Heart right ventricle (tissue), 16 donors: ENCODE measurements at regions not wholly inside any gene's neighbourhood (a gene's known extent, or its start where the extent isn't known, plus 50 kb on each side); places are given as distances from the start of the nearest gene placed in this dataset.
A peak's percentile ranks its signal among the peaks of the same experiment; 100 is the strongest.

Source experiments
- ATAC-seq, 8 donors: fragments of 200-7000 bp; cut with Tn5 transposase; one replicate each; pipeline ENCODE4 v1.9.1; 2020; ENCODE audit warnings: mild to moderate bottlenecking in 8 of 8, moderate library complexity in 8 of 8, moderate number of reproducible peaks in 1 of 8
- DNase-seq, 2 donors: peaks; one replicate each; pipeline ENCODE4 v3.0.0-alpha.2; 2020
- H3K27ac ChIP-seq, 10 donors: fragments of 200-600 bp; sonication (generic) in 2 of 10; one replicate each; pipeline versions ENCODE4 v1.5.0 to v1.8.0; 2020 to 2022; ENCODE audit warnings: mild to moderate bottlenecking in 3 of 10
- H3K27me3 ChIP-seq, 7 donors: fragments of 200-600 bp; one replicate each; pipeline ENCODE4 v1.8.0; 2021 to 2022; ENCODE audit warnings: mild to moderate bottlenecking in 2 of 7
- H3K36me3 ChIP-seq, 9 donors: fragments of 200-600 bp; sonication (generic) in 1 of 9; one replicate each; pipeline versions ENCODE4 v1.5.0 to v1.8.0; 2020 to 2022; ENCODE audit warnings: mild to moderate bottlenecking in 2 of 9
- H3K4me1 ChIP-seq, 9 donors: fragments of 200-600 bp; sonication (generic) in 1 of 9; one replicate each; pipeline versions ENCODE4 v1.5.0 to v1.8.0; 2020 to 2022; ENCODE audit warnings: mild to moderate bottlenecking in 4 of 9
- H3K4me3 ChIP-seq, 10 donors: fragments of 200-600 bp; sonication (generic) in 2 of 10; one replicate each; pipeline versions ENCODE4 v1.5.0 to v1.8.0; 2020 to 2022; ENCODE audit warnings: mild to moderate bottlenecking in 7 of 10, moderate library complexity in 2 of 10
- H3K9me3 ChIP-seq, 11 donors: fragments of 200-600 bp in 10 of 11; sonication (generic) in 2 of 11; one replicate each; pipeline versions ENCODE4 v1.5.0 to v1.8.0; 2013 to 2022; ENCODE audit warnings: mild to moderate bottlenecking in 2 of 11, control low read depth in 1 of 11, moderate library complexity in 1 of 11
- WGBS, 2 donors: extraction: QIAGEN DNeasy Blood & Tissue Kit; methylation state at CpG; one replicate each; pipeline ENCODE4 v1.1.7; 2013; ENCODE audit warnings: inconsistent platforms in 1 of 2; 5-methylcytosine and 5-hydroxymethylcytosine counted together
- intact Hi-C, 10 donors: fragments of 100-400 bp; cut with DNase I; formaldehyde crosslinking; loops; one replicate each; pipeline versions ENCODE4 v1.11.1 to v1.14.2; 2022
- TF ChIP-seq, protein P1 (sequence below), 9 donors: fragments of 200-600 bp; sonication (generic) in 2 of 9; IDR thresholded peaks; one replicate each; pipeline versions ENCODE4 v1.5.0 to v1.8.0; 2021 to 2022; ENCODE audit warnings: antibody characterized with exemption in 9 of 9, mild to moderate bottlenecking in 5 of 9, moderate library complexity in 1 of 9
- donor health status: Arrhythmogenic right ventricular cardiomyopathy.
- donor health status: ischemic (EF 13 %, LVEDD 7.1; RV severe dilation, severe dysfunction).
- donor health status: healthy with polysubstance abuse.
- donor health status: DM: no; HTN: yes; CAD: no.
- donor health status: DM: no; HTN: no; CAD: no.
- donor health status: ischemic (EF 25% LVEDD 6.9; RV normal size, moderate dysfunction).
- donor health status: ischemic (EF 25% LVEDD 5.7; RV mildly dilated, moderate dysfunction).
- donor health status: healthy.
- donor health status: DM: yes; HTN: yes; CAD: no.
- donor health status: Ischemic cardiomyopathy.
- donor health status: ischemic (EF 35%, LVEDD 5.7; RV mildly dilated, moderate dysfunction).
- donor health status: nonischemic (EF 11% LVEDD 7.7; RV severe dilation, severe dysfunction).
- donor health status: DM: yes; HTN: yes; CAD: no.
- donor health status: PGD.
- donor health status: ischemic (EF 29% LVEDD 5.4; RV normal size, mild dysfunction).
- donor health status: nonischemic (EF 23%, LVEDD 6.1; RV moderate dilation, normal function).

DNA sequence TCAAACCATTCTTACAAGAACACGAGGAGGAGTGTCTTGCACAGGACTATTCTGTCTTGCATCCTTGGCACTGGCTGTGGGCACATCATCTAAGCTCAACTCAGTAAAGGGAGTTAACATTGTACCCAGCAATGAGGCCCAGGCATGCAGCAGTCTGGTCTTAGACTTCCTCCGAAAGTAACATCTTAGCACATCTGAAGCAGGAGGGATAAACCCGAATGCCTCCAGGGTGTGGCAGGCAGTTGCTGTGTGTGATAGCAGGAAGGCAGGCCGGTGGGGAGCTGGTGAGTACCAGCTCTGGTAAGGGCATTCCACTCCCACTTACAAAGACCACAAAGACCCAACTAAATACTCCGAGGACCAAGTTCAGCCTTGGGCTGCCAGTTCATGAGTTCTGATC is 206.3 kb downstream of the TSN start:
- 84 to 90% methylated on average over 5 of the region's 5 CpGs for WGBS, 2 donors
- no peak for ATAC-seq
- Histone ChIP-seq H3K9me3 (no peaks in the 10 kb centered on the region), H3K27ac (no peak overlapping the region), H3K27me3 (peaks cover 0 to 3% (median 0%) of the 10 kb centered on the region in 7 donors), H3K4me3 (no peak overlapping the region), H3K4me1 (no peaks in the 10 kb centered on the region), H3K36me3 (no peaks in the 10 kb centered on the region)
- TF ChIP-seq, protein P1, sequence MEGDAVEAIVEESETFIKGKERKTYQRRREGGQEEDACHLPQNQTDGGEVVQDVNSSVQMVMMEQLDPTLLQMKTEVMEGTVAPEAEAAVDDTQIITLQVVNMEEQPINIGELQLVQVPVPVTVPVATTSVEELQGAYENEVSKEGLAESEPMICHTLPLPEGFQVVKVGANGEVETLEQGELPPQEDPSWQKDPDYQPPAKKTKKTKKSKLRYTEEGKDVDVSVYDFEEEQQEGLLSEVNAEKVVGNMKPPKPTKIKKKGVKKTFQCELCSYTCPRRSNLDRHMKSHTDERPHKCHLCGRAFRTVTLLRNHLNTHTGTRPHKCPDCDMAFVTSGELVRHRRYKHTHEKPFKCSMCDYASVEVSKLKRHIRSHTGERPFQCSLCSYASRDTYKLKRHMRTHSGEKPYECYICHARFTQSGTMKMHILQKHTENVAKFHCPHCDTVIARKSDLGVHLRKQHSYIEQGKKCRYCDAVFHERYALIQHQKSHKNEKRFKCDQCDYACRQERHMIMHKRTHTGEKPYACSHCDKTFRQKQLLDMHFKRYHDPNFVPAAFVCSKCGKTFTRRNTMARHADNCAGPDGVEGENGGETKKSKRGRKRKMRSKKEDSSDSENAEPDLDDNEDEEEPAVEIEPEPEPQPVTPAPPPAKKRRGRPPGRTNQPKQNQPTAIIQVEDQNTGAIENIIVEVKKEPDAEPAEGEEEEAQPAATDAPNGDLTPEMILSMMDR (IDR thresholded peaks at IDR 0.05): no peak
- no peak for DNase-seq
- intact Hi-C loops: loop anchor here in 1 of 10 donors (10.0 kb wide), 1 partner anchor 147 kb away; no protein-coding TSS in a partner anchor

DNA sequence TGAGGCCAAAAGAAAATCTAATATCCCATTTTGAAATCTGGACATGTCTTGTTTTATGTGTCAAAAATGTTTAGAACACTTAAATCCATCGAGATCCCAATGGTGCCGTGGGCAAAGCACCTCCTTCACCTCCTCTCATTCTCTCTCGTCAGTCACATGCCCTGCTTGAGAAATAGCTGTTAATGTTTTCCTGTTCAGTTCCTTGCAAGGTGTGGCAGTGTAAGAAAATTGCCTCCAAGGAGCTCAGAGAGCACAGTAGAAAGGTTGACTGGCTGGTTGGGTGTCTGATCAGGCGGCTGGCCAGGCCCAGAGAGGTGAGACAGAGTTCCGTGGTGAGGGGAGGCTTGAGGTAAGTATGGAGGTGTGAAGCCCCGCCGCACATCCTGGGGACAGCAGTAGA is 210.2 kb downstream of the TSN start:
- Histone ChIP-seq H3K27me3 (no peaks in the 10 kb centered on the region), H3K4me3 (no peak overlapping the region), H3K4me1 (peaks cover 0 to 22% (median 6%) of the 10 kb centered on the region in 9 donors), H3K27ac (no peak overlapping the region), H3K9me3 (no peaks in the 10 kb centered on the region), H3K36me3 (no peaks in the 10 kb centered on the region)
- intact Hi-C loops: loop anchor here in 1 of 10 donors (10.0 kb wide), 1 partner anchor 151 kb away; no protein-coding TSS in a partner anchor
- WGBS, 2 donors: 86 to 87% methylated on average over 7 of the region's 7 CpGs
- ATAC-seq: no peak
- TF ChIP-seq, protein P1 (IDR thresholded peaks at IDR 0.05): no peak
- no peak for DNase-seq

DNA sequence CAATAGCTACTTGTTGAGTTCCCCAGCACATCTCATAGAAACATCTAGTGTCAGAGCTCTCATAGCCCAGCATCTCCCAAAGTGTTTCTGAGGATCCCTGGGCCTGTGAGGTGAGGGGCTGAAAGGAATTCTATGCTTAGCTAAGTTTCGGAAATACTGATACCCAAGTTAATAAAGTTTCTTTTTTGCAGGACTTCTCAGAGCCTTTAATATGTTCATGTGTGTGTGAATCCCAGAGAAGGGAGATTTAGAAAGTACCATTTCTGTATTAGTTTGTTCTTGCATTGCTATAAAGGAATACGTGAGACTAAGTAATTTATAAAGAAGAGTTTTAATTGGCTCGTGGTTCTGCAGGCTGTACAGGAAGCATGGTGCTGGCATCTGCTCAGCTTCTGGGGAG is 211.2 kb downstream of the TSN start:
- ATAC-seq: no peak
- no peak for DNase-seq
- H3K36me3 ChIP-seq: no peaks in the 10 kb centered on the region
- no peak overlapping the region for H3K27ac ChIP-seq
- TF ChIP-seq, protein P1 (IDR thresholded peaks at IDR 0.05): no peak
- 80 to 92% methylated on average over 3 of the region's 3 CpGs for WGBS, 2 donors
- intact Hi-C loops: loop anchor here in 1 of 10 donors (10.0 kb wide), 1 partner anchor 152 kb away; no protein-coding TSS in a partner anchor
- no peak overlapping the region for H3K4me3 ChIP-seq
- peaks cover 0 to 8% (median 0%) of the 10 kb centered on the region in 7 donors for H3K27me3 ChIP-seq
- no peaks in the 10 kb centered on the region for H3K9me3 ChIP-seq
- peaks cover 0 to 26% (median 6%) of the 10 kb centered on the region in 9 donors for H3K4me1 ChIP-seq

DNA sequence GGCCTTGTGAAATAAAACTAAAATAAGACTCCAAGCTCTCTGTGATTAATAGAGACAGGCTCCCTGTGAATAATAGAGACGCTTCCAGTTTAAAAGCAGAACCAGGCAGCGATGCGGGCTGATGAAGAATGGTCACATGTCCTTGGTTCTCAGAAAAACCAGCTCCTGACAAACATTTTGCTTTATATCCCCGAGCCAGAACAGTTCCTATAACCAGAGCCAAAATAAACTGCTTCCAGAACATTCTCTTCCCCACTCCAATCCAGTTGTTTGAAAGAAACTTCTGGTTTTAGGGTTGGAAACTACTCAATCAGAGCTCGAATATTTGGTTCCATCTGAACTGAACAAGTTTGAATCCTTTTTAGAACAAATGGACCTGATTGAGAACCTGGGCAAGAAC is 213.7 kb downstream of the TSN start:
- intact Hi-C loops: loop anchor here in 1 of 10 donors (10.0 kb wide), 1 partner anchor 154 kb away; no protein-coding TSS in a partner anchor
- ATAC-seq (peak; percentile 79 to 92 (median 86)), DNase-seq (peak in 1 of 2 donors; percentile 42)
- H3K9me3 ChIP-seq: no peaks in the 10 kb centered on the region
- 42 to 66% methylated on average over 5 of the region's 5 CpGs for WGBS, 2 donors
- TF ChIP-seq, protein P1 (IDR thresholded peaks at IDR 0.05): no peak
- peak overlapping the region; percentile 24 to 67 (median 60) for H3K27ac ChIP-seq
- H3K4me3 ChIP-seq: peak overlapping the region in 2 of 10 donors; percentile 2 to 5
- no peaks in the 10 kb centered on the region for H3K36me3 ChIP-seq
- peaks cover 0 to 26% (median 6%) of the 10 kb centered on the region in 9 donors for H3K4me1 ChIP-seq
- H3K27me3 ChIP-seq: peaks cover 0 to 30% (median 4%) of the 10 kb centered on the region in 7 donors
